GM19328 (cell line): ENCODE measurements at regions not wholly inside any gene's neighbourhood (a gene's known extent, or its start where the extent isn't known, plus 50 kb on each side); places are given as distances from the start of the nearest gene placed in this dataset.

Experiments used
- ATAC-seq: cut with Tn5 transposase; IDR thresholded peaks from one replicate; pipeline ENCODE4 v1.9.1; 2021; ENCODE audit warnings: mild to moderate bottlenecking, moderate library complexity; ENCODE audit not compliant: unreplicated experiment

DNA sequence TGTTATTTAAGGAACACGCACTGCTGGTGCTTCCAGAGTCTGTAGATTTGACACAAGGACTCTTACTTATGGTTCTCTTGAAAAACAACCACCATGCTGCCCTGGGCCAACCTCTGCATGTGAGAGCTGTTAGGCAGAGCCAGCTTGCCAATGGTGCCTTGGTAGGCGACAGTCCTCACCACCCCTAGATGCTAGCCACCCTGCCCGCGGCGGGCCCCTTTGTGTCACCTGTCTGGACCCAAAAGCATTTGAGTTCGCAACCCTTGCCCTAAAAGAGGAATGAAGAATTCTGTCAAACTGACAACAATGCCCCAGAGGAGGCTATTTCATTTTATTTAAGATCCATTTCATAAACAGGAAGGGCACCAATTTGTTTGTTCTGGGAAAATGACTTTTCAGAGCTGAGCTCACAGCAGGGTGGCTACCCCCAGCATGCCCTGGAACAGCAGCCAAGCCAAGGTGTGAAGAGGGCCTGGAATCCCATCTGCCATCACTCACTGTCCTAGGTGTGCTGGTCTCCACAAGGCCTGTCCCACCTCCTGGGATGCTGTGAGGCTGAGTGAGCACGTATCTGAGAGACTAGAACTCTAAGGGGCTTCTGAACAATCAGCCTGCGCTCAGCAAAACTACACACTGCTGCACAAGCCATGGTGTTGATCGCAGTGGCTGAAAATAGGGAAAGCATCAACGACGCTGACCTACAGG, 63.8 kb upstream of the FZD10 start:
- no peak for ATAC-seq

DNA sequence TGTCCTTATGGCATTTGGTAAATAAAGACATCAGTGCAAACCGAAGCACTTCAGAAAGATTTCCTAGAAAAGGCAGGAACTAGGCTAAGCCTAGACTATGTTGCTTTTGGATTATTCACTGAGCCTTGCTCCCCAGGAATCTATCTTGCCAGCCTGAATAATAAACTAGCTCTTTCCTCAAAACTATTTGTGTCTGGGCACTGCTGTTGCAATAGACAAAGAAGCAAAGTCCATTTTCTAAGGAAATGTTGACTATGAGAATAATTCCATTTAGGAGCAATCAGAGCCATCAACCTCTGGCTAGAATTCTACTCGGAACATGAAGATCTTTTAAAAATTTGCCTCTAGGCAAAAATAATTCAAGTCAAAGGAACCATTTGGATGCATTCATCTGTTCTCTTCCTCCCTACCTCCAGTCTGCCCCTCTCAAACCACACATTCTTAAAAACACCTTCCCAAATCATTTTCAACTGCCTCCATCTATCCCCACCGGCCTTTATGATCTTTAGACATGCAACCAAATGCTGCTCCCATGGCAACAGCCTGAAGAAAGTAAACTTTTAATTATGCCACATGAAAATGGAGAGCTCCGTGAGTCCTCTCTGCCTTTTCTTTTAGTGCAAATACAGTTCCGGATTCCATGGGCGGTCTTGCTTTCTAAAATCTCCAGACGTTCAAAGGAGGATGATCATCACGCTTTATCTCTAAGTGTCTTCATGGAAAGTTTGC, 61.5 kb upstream of the FZD10 start:
- ATAC-seq = no peak

DNA sequence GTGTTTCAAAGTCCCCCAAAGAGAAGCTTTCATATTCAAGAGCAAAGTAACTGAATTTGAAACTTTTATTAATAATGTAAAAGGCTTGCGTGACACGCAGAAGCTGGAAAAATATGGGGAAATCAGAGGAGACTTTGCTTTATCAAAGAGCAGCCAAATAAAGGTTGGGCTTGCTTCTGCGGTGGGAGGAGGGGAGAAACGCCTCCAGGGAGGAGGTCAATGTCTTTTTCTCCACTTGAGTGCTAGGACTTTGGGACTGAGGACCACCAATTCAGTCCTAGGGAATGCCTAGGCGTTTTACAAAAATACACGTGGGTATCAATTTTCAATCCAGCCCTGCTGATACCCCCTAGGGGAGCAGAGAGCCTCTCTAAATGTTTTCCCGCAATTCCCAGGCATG, 60.9 kb upstream of the FZD10 start:
- no peak for ATAC-seq

DNA sequence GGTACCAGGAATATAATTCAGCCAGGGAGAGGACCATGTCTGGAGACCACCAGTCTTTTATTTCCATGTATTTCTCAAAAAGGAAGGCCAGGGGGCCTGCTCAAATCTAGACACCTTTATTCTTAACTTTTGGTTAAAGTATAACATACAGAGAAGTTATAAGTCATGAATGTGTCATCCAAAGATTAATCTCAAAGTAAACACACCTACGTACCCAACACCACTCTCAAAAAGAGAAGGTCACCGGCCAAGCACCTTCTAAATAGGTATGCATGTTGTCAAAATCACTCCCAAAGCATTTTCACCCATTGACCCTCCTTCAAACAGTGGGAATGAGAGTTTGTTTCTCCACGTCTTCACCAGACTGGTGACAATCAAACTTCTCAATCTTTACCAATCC, 60.0 kb upstream of the FZD10 start:
- no peak for ATAC-seq

DNA sequence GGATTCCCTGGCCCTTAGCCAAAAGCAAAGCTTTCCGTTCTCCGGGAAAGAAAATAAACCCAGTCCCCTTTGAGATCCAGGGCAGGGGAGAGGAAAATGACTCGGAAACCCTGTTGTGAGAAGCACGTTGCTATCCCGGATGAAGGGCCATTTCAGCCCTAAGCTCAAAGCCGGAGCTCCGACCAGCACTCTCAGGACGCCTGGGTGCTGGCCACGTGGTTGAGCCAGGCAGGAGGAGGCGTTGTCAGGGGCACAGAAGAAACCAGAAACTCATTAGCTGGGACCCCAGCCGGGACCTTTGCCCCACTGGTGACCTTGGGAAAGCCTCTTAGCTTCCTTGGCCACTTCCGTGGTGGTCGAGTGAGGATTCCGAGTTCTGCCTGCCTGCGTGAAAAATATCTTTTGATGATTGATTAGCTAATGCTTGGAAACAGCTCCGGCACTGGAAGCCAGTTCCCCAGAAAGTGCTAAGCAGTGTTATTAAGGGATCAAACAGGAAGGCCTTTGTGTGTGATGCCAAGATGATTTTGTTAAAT, 57.6 kb upstream of the FZD10 start:
- no peak for ATAC-seq

DNA sequence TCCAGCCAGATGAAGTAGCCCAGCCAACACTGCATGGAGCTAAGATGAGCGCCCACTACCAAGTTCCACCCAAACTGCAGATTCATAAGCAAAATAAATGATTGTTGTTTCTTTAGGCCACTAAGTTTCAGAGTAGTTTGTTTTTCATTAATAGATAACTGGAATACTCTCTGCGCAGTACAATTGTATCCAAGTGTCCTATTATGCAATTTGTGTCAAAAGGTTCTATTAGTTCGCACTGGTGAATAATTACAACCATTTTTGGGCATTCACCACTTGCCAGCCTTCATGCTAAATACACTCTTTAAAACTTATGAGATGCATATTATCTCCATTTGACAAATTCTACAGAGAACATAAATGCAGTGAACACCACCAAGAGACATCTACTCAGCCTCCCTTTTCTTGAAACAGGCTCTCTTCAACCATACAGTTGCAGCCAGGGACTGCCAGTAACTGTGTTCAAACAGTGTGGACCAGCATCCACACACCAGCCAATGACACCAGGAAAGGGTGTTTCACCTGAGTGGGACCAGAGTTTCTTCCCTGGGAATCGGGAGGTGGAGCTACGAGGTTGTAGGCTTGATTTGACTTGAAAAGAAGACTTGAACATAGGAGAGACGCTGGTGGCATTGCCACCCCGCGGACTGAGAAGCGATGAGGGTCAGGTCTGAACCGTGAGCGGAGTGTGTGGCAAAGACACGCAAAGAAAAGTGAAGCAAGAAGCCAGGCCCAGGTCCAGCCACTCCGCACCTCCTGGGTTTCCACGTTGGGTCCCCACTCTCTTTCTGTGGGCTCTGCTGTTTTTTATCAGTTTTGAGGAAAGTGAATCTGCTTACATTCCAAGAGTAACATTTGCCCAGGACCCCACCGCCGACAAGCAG, 53.0 kb upstream of the FZD10 start:
- no peak for ATAC-seq

DNA sequence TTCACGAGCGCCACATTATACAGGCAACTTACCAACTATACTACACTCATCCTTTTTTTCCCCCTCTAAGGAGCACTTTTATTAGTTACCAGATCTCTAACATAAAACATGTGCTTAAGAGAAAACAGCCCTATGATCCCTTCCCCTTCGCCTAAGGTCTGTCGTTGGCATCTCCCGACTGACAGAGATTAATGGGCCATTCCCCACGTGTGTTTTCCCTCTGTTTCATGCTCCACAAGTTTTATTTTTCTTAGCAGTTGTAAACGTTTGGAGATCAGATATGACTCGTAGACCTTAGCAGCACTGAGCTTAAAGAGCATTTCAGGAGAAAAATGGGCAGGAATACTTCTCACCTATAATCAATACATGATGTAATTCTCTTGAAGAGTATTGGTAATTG, 51.4 kb upstream of the FZD10 start:
- ATAC-seq = no peak

DNA sequence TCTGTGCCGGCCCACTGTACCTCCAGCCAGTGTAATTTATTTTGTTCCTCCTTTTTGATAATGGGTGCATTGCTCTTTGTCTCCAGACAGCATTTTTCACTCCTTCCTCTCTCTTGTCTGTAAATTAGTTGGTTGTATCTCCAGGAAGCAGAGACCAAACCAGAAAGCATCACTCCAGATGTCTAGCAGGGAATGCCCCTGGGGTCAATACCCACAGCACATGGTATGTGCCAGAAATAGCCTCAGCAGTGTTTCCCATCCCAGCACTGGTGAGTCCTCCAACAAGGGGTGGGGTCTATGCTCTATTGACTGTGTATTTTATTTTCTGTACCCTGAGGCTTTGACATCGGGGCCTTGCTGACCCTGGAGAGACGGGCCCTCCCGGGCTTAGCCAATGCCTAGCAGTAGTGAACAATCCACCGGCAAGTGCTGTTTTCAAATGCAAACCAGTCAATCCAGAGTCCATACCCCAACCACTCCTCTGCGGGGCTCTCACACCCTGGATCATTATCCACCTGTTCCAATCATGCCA, 50.2 kb upstream of the FZD10 start:
- no peak for ATAC-seq
